DOHH2 (cell line): ENCODE measurements at regions not wholly inside any gene's neighbourhood (a gene's known extent, or its start where the extent isn't known, plus 50 kb on each side); places are given as distances from the start of the nearest gene placed in this dataset.

Experiments used
- H3F3A ChIP-seq: fragments of 200-600 bp; sonication (generic), shearing (Covaris generic); 2 replicates; pipeline ENCODE4 v1.6.0; 2016; ENCODE audit warnings: antibody characterized with exemption, mild to moderate bottlenecking; ENCODE audit not compliant: control insufficient read depth, insufficient read depth
- H3K27ac ChIP-seq: fragments of 200-600 bp; sonication (generic); 2 replicates; pipeline ENCODE4 v1.5.1; 2014; ENCODE audit warnings: low read depth, mild to moderate bottlenecking, low read length, moderate library complexity
- H3K27me3 ChIP-seq: fragments of 200-600 bp; sonication (generic); 2 replicates; pipeline ENCODE4 v1.6.1; 2014; ENCODE audit warnings: mild to moderate bottlenecking, low read length, mixed read lengths; ENCODE audit not compliant: control insufficient read depth
- H3K36me3 ChIP-seq: fragments of 200-600 bp; sonication (generic); 2 replicates; pipeline ENCODE4 v1.6.1; 2014; ENCODE audit warnings: mild to moderate bottlenecking, low read length, moderate library complexity, mixed read lengths; ENCODE audit not compliant: control insufficient read depth
- H3K4me1 ChIP-seq: fragments of 200-600 bp; sonication (generic); 2 replicates; pipeline ENCODE4 v1.6.1; 2014; ENCODE audit warnings: mild to moderate bottlenecking, low read length, mixed read lengths; ENCODE audit not compliant: control insufficient read depth
- H3K4me2 ChIP-seq: fragments of 200-600 bp; sonication (generic); 2 replicates; pipeline ENCODE4 v1.6.0; 2014; ENCODE audit warnings: mild to moderate bottlenecking, low read length, moderate library complexity
- H3K4me3 ChIP-seq: fragments of 200-600 bp; sonication (generic); 2 replicates; pipeline ENCODE4 v1.5.1; 2014; ENCODE audit warnings: mild to moderate bottlenecking, low read length, mixed read lengths
- H3K79me2 ChIP-seq: fragments of 200-600 bp; sonication (generic); 2 replicates; pipeline ENCODE4 v1.6.1; 2014; ENCODE audit warnings: mild to moderate bottlenecking, low read length, mixed read lengths; ENCODE audit not compliant: control insufficient read depth
- H3K9me2 ChIP-seq: fragments of 200-600 bp; sonication (generic); replicated peaks from 2 replicates; pipeline ENCODE4 v1.6.1; 2014; ENCODE audit warnings: mild to moderate bottlenecking, low read length, mixed read lengths; ENCODE audit not compliant: control insufficient read depth
- H3K9me3 ChIP-seq: fragments of 200-600 bp; sonication (generic); 2 replicates; pipeline ENCODE4 v1.6.1; 2014; ENCODE audit warnings: antibody characterized with exemption, low read length, mixed read lengths; ENCODE audit not compliant: control insufficient read depth, insufficient read depth
- H4K20me1 ChIP-seq: fragments of 200-600 bp; sonication (generic); 2 replicates; pipeline ENCODE4 v1.6.0; 2014; ENCODE audit warnings: low read depth, mild to moderate bottlenecking, antibody characterized with exemption, low read length, moderate library complexity; ENCODE audit not compliant: control insufficient read depth, insufficient read depth
- EZH2phosphoT487 ChIP-seq: fragments of 200-600 bp; sonication (generic); IDR thresholded peaks from 2 replicates; pipeline ENCODE4 v1.6.1; 2017; ENCODE audit warnings: borderline replicate concordance, mild to moderate bottlenecking, antibody characterized with exemption, low read length, moderate library complexity, mixed read lengths
- TF ChIP-seq, protein P1 (sequence below): fragments of 200-600 bp; sonication (generic); IDR thresholded peaks from one replicate; pipeline ENCODE4 v1.5.1; 2014; ENCODE audit warnings: antibody characterized with exemption, mild to moderate bottlenecking, low read depth, low read length; ENCODE audit not compliant: poor library complexity, severe bottlenecking

- H3K4me1 ChIP-seq: no peaks in the 10 kb centered on the region
- no peak overlapping the region for H3K4me2 ChIP-seq
- H3K27me3 ChIP-seq: peaks cover 4% of the 10 kb centered on the region; the same call in 1 of the 2 replicates
- TF ChIP-seq, protein P1, sequence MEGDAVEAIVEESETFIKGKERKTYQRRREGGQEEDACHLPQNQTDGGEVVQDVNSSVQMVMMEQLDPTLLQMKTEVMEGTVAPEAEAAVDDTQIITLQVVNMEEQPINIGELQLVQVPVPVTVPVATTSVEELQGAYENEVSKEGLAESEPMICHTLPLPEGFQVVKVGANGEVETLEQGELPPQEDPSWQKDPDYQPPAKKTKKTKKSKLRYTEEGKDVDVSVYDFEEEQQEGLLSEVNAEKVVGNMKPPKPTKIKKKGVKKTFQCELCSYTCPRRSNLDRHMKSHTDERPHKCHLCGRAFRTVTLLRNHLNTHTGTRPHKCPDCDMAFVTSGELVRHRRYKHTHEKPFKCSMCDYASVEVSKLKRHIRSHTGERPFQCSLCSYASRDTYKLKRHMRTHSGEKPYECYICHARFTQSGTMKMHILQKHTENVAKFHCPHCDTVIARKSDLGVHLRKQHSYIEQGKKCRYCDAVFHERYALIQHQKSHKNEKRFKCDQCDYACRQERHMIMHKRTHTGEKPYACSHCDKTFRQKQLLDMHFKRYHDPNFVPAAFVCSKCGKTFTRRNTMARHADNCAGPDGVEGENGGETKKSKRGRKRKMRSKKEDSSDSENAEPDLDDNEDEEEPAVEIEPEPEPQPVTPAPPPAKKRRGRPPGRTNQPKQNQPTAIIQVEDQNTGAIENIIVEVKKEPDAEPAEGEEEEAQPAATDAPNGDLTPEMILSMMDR: no peak
- no peak for TF ChIP-seq EZH2phosphoT487
- H3K9me3 ChIP-seq: no peaks in the 10 kb centered on the region
- no peaks in the 10 kb centered on the region for H4K20me1 ChIP-seq
- no peaks in the 10 kb centered on the region for H3K79me2 ChIP-seq
- no peaks in the 10 kb centered on the region for H3F3A ChIP-seq
- no peaks in the 10 kb centered on the region for H3K36me3 ChIP-seq
- no peak overlapping the region for H3K4me3 ChIP-seq
- H3K9me2 ChIP-seq: no peaks in the 10 kb centered on the region
- H3K27ac ChIP-seq: no peak overlapping the region
Measured at GRCh38 chr10:125212150-125212809, 51.9 kb upstream of the CTBP2 start.
